ENCODE measurements at regions not wholly inside any gene's neighbourhood (a gene's known extent, or its start where the extent isn't known, plus 50 kb on each side); places are given as distances from the start of the nearest gene placed in this dataset.

- Histone ChIP-seq H2AK5ac (ENCODE audit: insufficient read length, low read length) (no peak overlapping the region), H3K27ac (ENCODE audit: insufficient read length, low read depth, low read length) (no peak overlapping the region), H3K23ac (ENCODE audit: insufficient read length, low read depth, low read length) (no peak overlapping the region), H2BK120ac (ENCODE audit: low read depth, low read length, poor library complexity, severe bottlenecking) (no peak overlapping the region), H4K20me1 (ENCODE audit: control insufficient read depth, insufficient read depth, insufficient read length) (no peaks in the 10 kb centered on the region), H3K4me1 (ENCODE audit: insufficient read depth, low read length) (no peaks in the 10 kb centered on the region), H4K5ac (ENCODE audit: insufficient read length, low read depth, low read length) (no peak overlapping the region), H4K91ac (ENCODE audit: insufficient read length, low read depth, low read length) (no peak overlapping the region), H2AFZ (ENCODE audit: low read length) (no peak overlapping the region), H3K23me2 (ENCODE audit: insufficient read length, low read depth, low read length, poor library complexity, severe bottlenecking) (no peaks in the 10 kb centered on the region), H3K9ac (ENCODE audit: extremely low read depth, insufficient read length, low read length) (no peak overlapping the region), H2BK12ac (ENCODE audit: insufficient read length, low read depth, low read length) (no peak overlapping the region), H3K79me2 (ENCODE audit: insufficient read depth, low read length) (no peaks in the 10 kb centered on the region), H3K56ac (ENCODE audit: insufficient read length, low read depth, low read length) (no peak overlapping the region), H2BK20ac (ENCODE audit: low read depth, low read length, poor library complexity, severe bottlenecking) (no peak overlapping the region), H2BK5ac (ENCODE audit: insufficient read length, low read length) (no peak overlapping the region), H3T11ph (ENCODE audit: low read length) (no peak overlapping the region), H3K4me2 (ENCODE audit: insufficient read depth, insufficient read length, low read length) (no peak overlapping the region), H4K8ac (replicated peaks; ENCODE audit: insufficient read length, low read depth, low read length) (no peak overlapping the region), H3K79me1 (ENCODE audit: insufficient read depth, low read depth, low read length, poor library complexity, severe bottlenecking) (no peaks in the 10 kb centered on the region), H2BK15ac (ENCODE audit: low read depth, low read length) (no peak overlapping the region), H3K27me3 (ENCODE audit: insufficient read depth, low read length) (no peaks in the 10 kb centered on the region), H3K14ac (ENCODE audit: insufficient read depth, low read length) (no peak overlapping the region), H3K4ac (ENCODE audit: low read depth, low read length) (no peak overlapping the region), H3K18ac (ENCODE audit: insufficient read length, low read depth, low read length) (no peak overlapping the region), H3K9me3 (ENCODE audit: control insufficient read depth, low read depth, low read length) (no peaks in the 10 kb centered on the region)
- no peak overlapping the region for H3K4me3 Mint-ChIP-seq
- no peaks in the 10 kb centered on the region for H3K4me1 Mint-ChIP-seq
- no peak overlapping the region for H3K27ac Mint-ChIP-seq
- TF ChIP-seq CTCF (conservative IDR thresholded peaks at IDR 0.05), result no peak
- H3K9me3 Mint-ChIP-seq, result peaks cover 0 to 3% of the 10 kb centered on the region in 2 experiments; a peak in 1 of 5 replicates
- DNase-seq, result no peak
- no CpG with 5 or more reads among the region's 6 CpGs for WGBS (ENCODE audit: extremely low coverage, insufficient read length, low lambda C conversion rate)
- no peaks in the 10 kb centered on the region; a peak in 1 of 7 replicates for H3K36me3 Mint-ChIP-seq (ENCODE audit: insufficient read depth in 1 of 3, low read depth in 3 of 3)
- peaks cover 1% of the 10 kb centered on the region for H3K27me3 Mint-ChIP-seq (ENCODE audit: low read depth)
These were observed 171.6 kb upstream of the PLPP4 start for GRCh38 chr10:120285408-120285807.

Data from H9 (cell line).